Activated CD4-positive, alpha-beta T cell treated with anti-CD3 and anti-CD28 coated beads, Interleukin-2, Interleukin-4, amounts not matched to agents 100 ng/mL and 50 ng/mL, durations not matched to agents 16 hours and 8 hours (primary cell): ENCODE measurements at regions not wholly inside any gene's neighbourhood (a gene's known extent, or its start where the extent isn't known, plus 50 kb on each side); places are given as distances from the start of the nearest gene placed in this dataset.

Source experiments
- DNase-seq: peaks from one replicate; pipeline ENCODE4 v3.0.0-alpha.2; 2020; ENCODE audit warnings: low spot score

- peak; percentile 95 for DNase-seq
Observed at GRCh38 chr14:49999146-49999761, 106.4 kb downstream of the ARF6 start.

GRCh38 chr14:49999826-50000379, 107.0 kb downstream of the ARF6 start:
- DNase-seq, result peak; percentile 27

GRCh38 chr14:50000380-50001150, 107.7 kb downstream of the ARF6 start:
- DNase-seq, result peak; percentile 91

GRCh38 chr14:50001151-50001998, 108.5 kb downstream of the ARF6 start:
- DNase-seq, result peak; percentile 87

GRCh38 chr14:50001999-50002925, 109.4 kb downstream of the ARF6 start:
- DNase-seq, result peak; percentile 94

GRCh38 chr14:50002926-50003212, 110.0 kb downstream of the ARF6 start:
- no peak for DNase-seq

GRCh38 chr14:50003213-50004021, 110.5 kb downstream of the ARF6 start:
- DNase-seq, result peak; percentile 89

- no peak for DNase-seq
Observed at GRCh38 chr14:50006141-50006540, 110.2 kb downstream of the VCPKMT start.

- DNase-seq, result no peak
Observed at GRCh38 chr14:50007123-50007903, 109.1 kb downstream of the VCPKMT start.

- DNase-seq, result no peak
Observed at GRCh38 chr14:50008562-50008961, 107.8 kb downstream of the VCPKMT start.

GRCh38 chr14:50008974-50009373, 107.4 kb downstream of the VCPKMT start:
- no peak for DNase-seq

GRCh38 chr14:50010752-50011151, 105.6 kb downstream of the VCPKMT start:
- no peak for DNase-seq

GRCh38 chr14:50011242-50011641, 105.1 kb downstream of the VCPKMT start:
- DNase-seq, result no peak

- no peak for DNase-seq
Observed at GRCh38 chr14:50012644-50013043, 103.7 kb downstream of the VCPKMT start.

- no peak for DNase-seq
Observed at GRCh38 chr14:50013198-50013918, 103.0 kb downstream of the VCPKMT start.

GRCh38 chr14:50013934-50014333, 102.4 kb downstream of the VCPKMT start:
- no peak for DNase-seq

GRCh38 chr14:50014809-50015430, 101.5 kb downstream of the VCPKMT start:
- no peak for DNase-seq

- no peak for DNase-seq
Observed at GRCh38 chr14:50015716-50016115, 100.7 kb downstream of the VCPKMT start.
